Cerebellar cortex (tissue), 1 donor: ENCODE measurements at regions not wholly inside any gene's neighbourhood (a gene's known extent, or its start where the extent isn't known, plus 50 kb on each side); places are given as distances from the start of the nearest gene placed in this dataset.
A peak's percentile ranks its signal among the peaks of the same experiment; 100 is the strongest.

Experiments
- DNase-seq: peaks from one replicate; pipeline ENCODE4 v3.0.0-alpha.2; 2015; ENCODE audit warnings: low spot score

DNA sequence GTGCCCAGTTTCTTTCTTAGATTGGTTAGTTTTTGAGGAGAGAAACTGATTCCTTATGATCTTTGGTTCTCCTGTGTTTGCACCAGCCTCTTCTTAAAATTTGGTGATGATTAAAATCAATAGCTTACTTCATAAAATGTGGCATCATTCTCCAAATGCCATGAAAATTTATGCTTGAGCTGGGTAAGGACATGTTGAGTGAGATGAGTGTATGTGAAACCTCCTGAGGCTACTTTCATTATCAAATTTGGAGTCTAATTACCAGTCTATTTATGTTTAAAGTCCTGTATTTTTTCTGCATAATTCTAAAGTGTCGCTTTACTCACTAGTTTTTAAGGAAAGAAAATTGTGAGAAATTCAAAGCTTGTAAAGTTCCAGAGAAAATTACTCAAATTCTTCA is 102.1 kb downstream of the DIPK2A start:
- no peak for DNase-seq

DNA sequence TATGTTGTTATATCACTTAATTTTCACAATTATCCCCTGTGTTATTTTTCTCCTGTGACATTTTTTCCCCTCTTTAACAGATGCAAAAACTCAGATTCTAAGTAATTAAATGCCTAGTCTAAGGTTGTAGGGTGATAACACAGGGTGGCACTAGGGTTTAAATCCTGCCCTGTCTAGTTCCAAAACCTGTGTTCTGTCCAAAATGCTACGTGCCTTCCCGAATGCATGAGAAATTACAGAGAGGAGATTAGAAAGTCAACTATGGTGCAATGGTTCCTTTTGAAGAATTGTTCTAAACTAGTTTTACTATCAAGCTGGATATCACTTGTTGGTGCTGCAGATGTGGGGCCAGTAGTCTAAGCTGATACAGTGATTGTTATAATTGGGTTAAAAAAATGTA is 108.0 kb downstream of the DIPK2A start:
- DNase-seq: no peak

DNA sequence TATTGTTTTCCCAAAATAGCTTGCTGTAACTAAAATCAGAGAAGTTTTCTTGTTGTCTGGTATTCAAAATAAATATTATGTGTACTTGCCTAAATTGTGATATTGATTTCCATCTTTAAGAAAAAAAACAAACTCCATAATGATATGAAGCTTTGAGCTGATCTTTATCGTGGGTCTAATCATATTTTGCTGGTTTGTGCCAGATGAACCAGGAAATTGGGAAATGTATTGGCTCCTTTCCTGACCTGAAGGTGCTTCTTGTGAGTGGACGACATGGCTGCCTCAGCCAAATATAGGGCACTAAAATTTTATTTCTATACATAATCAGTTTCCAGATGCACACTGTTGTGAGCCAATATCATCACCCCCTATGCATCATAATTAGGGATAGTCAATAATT is 113.3 kb downstream of the DIPK2A start:
- no peak for DNase-seq

DNA sequence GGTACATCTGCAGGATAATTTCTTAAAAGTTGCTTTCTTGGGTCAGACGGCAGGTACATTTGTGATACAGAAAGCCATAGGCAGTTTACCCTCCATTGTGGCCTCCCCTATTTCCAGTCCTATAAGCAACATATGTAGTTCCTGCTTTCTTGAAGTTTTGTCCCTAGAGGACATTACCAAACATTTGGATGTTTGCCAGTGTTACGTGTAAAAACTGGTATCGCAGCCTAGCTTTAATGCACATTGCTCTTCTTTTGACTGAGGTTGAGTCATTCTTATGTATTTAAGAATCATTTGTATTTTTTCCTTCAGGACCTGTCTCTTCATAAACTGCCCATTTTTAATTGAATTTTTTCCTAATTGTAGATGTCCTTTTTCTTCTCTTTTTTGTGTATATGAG is 114.3 kb downstream of the DIPK2A start:
- DNase-seq: no peak

DNA sequence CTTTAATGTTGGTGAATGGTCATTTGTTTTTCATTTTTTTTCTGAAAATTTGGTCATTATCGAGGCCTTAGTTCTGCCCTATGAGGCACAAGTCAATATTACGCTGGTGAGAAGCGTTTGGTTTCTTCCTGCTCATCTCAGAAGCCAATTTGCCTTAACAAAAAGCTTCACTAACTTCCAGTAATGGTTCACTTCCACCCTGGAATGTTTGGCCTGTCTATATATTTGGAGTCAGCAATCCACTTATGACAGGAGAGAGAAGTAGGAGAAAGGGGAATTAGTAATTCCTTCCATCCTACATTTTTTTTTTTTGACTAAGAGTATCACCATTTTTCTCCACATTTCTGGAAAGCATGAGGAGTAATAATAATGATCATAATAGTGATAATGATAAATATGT is 124.4 kb downstream of the DIPK2A start:
- DNase-seq: no peak

DNA sequence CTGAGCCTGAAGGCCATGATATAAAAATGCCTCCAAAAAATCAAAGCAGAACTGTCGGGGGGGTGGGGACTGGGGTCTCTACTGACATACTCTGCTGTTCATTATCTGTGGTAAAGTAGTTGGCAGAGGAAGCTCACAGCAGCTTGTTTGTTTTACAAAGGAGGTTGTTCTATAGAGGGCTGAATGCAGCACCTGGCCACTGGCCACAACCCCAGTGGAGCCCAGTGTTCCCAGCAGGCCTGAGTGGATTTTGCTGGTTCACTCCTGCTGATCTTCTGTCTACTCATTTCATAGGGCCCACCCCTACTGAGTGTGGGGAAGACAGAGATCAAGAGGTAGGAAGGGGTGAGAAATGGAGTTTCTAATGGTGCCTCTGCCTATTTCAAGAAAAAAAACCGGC is 125.5 kb downstream of the DIPK2A start:
- peak; percentile 32 for DNase-seq

DNA sequence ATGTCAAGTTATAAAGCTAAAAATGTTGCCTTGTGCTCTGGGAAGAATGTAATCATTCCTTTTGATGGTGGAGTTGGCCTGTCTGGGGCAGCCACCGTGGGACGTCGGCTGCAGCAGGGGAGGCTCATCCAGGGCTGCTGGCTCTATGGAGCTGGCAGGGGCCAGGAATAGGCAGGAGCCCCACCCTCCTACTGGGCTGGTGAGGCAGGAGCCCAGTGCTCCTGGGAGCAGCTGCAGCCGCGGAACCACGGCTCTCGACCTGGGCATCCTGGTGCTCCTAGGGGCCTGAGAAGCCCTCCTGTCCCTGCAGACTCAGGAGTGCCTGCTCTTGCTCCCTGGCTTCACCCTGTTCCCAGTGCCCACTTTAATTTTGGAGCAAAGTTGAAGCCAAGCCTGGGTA is 127.1 kb downstream of the DIPK2A start:
- no peak for DNase-seq

DNA sequence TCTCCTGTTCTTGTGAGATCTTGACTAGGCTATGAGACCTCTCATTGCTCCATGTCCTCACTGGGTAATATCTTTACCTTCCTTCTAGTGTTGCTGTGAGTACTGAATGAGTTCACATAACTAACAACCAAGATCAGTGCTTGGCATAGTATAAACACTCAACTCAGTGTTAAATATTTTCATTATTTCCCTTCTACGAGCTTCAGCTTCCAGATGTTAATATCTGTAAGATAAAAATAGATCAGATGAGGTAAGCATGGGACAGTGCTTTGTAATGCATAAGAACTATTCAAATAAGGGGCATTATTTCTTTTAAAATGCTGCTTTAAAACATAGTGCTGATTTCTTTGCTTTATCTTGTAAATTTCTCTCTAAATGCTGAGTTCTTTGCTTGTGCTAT is 130.8 kb downstream of the DIPK2A start:
- DNase-seq: no peak

DNA sequence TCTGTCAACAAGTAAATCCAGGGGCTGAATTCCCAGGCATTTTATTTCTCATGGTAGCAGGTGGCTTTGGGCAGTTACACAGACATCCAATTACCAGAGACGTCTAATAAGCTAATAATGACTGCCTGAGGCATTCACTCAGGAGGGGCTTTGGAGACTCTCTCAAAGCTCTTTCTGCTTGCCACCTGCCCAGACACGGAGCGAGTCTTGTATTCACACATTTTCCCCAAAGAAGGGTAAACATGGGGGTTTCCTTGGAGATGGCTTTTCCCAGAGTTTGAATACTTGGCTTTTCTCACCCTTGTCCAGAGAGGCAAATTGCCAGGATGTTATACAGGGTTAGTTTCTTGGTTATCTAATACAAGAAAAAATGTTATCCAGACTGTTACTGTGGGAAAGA is 132.6 kb downstream of the DIPK2A start:
- DNase-seq: peak; percentile 56

DNA sequence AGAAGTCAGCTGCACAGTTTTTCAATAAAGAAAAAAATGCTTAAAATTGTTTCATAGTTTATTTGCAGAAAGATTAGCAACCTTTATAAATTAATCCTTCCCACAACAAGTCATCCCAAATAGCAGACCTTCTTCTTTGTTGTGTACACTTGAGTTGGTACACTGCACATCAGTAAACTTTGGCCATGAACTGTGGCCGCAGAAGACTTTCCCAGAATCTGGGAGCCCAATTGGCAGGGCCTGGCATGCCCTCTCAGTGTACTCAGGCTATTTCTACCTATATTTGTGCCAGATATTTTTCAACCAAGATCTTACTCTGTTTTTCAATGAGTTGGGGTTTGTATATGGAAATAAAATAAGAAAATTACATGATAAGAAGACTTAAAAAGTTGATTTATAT is 133.1 kb downstream of the DIPK2A start:
- no peak for DNase-seq

DNA sequence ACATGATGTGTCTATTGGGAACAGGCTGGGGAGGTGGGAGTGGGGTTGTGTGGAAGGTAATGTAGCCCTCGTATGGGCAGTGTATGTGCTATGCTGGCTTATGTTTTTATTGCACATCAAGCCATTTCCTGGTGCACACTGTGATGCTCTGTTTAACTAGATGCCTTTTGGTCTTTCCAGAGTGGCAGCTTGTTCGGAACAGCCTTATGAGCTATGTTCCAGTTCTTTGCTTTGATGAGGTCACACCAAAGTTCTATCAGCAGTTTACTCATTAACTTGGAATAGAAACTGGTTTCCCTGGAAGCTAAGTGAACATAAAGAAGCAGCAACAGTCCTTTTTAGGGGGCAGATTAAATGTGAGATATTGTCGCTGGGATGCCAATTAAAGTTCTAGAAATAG is 133.9 kb downstream of the DIPK2A start:
- no peak for DNase-seq

DNA sequence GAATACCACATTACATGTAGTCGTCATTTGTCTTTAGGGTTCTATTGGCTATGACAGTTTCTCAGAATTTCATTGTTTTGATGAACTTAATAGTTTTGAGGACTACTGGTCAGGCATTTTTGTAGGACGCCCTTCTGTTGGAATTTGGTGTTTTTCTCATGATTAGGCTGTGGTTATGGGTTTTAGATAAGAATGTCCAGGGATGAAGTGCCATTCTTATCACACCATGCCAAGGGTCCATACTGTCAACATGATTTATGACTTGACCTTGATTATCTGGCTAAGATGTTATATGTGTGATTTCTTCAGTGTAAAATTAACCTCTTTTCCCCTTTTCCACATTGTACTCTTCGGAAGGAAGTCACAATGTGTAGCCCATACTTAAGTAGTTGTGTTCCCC is 135.3 kb downstream of the DIPK2A start:
- DNase-seq: no peak

DNA sequence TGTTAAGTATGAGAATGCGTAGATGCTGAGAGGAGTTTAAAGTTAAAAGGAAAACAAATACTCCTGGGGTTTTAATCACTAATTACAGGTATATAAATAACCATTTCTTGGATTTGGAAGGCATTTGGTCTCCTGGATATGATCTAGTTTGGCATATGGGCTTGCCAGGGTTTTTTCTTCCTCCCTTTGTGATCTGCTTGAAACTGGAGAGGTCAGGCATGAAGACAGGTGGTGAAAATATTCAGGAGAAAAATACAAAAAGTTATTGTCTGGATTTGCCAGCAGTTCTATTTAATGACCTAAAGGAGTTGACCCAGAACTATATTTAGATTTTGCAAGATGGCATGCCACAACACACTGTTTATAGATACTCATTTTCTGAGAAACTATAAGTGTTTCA is 136.3 kb downstream of the DIPK2A start:
- peak; percentile 95 for DNase-seq

DNA sequence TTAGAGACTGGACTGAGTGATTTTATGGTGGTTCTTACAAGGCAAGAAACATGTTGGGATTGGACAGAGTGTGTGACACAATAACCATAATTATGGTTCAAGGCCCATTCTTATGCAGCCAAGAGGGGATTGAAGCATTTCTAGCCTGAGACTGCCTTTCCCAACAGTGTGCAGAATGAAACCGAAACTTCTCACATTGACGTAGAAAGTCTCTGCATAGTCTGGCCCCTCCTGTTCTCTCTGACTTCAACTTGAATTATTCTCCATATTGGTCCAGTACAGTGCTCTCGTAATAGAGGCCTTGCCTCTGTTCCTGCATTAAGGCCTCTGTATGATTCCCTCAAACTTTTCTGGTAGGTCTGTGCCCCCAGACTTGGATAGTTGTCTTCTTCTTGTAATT is 138.3 kb downstream of the DIPK2A start:
- no peak for DNase-seq

DNA sequence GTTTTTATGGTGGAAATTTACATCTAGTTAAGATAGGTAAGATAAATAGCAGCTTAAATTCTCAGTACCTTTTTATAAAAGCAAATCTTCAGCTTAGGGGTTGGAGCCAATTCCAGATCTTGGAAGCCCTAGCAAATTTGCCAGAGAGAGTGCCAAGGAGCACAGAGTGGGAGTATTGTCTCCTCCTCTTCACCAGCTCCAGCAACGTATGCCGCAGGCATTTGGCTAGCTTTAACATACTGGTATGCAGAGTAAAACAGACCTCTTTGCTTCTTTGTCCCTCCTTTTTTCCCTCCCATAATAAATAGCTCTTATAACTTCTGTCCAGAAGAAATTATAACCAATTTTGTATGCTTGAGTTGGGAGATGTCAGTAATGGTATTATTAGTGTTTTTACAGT is 140.4 kb downstream of the DIPK2A start:
- peak; percentile 80 for DNase-seq

DNA sequence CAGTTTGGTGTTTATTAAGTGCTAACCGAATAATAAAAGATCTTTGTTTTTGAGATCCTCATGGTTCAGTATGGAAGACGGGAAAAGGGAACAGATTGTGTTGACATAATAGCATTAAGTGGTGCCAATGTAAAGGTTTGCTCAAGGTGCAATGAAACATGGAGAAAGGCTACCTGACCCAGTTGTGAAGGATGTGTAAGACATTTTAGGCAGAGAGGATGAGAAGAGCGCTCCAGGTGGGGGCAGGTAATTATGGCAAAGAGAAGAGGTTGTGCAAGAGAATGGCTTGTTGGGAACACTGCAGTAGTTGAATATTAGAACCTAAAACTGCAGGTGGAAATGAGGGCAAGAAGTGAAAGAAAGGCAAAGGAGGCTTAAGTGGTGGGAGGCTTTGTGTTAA is 140.8 kb downstream of the DIPK2A start:
- peak; percentile 65 for DNase-seq

DNA sequence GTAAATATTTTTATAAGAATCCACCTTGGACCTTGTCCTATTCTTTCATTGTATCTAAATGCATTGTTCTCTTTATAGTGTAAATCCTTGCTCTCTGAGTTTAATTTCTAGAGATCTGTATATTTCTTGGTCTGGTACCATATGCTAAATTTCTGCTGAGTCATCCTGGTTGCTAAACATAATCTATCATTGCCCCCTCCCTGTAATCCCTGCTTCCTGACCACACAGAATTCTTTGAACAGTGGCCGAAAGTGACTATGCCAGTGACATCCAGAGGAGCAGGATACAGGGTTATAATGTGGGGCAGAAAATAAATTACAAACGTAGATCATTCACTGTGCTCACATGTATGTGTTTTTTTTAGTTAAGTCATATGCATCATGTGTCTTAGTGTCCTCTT is 143.1 kb downstream of the DIPK2A start:
- DNase-seq: no peak

DNA sequence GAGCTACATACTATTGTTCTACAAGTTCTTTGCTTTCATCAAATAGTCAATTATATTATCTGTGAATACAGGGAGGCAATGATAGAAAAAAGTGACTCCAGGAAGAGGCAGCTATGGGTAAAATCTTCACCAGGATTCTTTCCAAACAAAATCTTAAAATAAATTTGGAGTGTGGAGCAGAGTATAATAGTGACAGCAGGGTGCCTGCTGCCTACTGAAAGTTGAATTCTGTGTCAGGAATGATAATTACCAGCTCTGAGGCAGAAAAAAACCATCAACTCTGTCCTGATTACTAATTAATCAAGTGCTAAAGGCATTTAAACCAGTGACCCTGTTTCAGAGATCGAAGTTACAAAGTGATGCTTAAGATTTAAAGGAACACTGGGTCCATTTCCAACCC is 148.0 kb downstream of the DIPK2A start:
- DNase-seq: peak; percentile 62

DNA sequence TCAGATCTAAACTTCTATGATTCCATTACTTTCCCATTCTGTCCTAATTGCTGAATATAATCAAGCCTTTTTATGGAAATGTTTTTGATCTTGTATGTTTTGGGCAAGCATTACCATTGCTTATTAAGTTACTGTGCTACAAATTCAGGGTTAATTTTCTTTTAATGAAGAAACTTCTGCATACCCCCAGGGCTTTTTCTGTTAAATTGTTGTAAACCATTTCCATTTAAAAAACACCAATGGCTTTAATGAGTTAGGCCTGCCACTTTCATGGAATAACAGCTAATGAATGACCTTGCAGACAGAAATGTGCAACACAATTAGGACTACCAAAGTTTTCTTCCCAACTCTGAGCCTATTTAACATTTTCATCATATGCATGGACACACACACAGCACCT is 150.0 kb downstream of the DIPK2A start:
- no peak for DNase-seq

DNA sequence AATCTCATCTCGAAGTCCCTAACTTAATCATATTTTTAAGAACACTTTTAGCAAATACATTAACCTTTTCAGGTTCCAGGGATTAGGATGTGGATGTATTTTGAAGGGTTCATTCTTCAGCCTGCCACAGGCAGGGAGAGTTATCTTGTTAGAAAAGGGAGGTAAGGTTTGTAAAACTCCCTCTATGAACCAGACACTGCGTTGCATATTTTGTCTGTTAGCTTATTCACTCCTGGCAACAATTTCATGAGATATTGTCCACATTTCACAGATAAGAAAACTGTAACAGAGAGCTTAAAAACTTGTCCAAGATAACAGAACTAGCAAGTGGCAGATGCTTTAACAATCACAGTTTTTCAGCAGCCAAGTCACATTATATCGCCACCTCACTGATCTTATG is 155.4 kb downstream of the DIPK2A start:
- DNase-seq: no peak

DNA sequence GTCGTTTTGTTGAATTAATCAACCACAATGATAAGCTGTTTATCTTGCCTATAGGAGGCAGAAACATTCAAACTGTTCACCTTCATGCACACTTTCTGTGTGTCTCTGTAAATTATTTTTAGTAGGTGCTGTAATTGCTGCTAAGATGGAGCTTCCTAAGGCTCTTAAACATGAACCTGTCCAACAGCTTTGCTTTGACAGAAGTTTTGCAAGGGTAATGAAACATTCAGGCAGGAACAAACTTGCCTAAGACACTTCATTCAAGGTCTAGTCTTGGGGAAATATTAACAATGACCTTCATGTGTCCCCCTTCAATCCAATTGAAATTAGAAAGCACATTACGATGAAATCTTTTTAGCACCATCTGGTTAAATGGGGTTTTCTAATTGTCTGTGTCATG is 156.1 kb downstream of the DIPK2A start:
- DNase-seq: no peak

DNA sequence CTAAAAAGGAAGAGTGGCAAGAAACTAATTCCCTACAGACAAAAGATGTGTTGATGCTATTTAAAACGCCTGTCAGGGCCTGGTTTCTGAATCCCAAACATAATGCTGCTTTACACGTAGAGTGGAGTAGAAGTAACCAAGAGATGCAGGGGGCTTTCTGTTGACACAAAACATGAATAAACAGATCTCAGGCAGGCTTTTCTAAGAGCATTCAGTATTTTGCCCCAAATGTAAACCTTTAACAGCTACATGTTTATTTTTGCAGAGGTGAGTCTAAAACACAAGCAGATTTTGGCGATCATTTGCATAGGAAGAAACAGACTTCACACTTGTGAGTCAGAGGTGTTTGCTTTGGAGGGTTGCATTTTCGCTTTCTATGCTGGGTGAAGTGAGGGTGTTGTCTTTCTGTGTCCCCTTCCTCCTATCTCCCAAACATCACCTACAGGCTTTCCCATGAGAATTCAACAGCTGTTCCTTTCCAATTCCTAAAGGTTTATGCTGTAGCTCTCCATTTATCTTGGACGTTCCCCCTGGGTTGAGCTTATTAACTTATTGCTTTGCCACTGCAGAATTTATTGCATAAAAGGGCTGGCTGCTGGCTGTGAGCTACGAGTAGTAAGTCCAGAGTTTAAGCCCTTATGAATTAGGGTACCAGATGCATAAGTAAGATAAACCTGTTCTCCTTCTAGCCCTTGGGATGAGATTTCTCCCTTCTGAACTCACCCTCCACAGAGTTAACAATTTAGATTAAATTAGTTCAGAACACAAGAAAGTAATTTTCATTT is 156.7 kb downstream of the DIPK2A start:
- peak; percentile 62 for DNase-seq

DNA sequence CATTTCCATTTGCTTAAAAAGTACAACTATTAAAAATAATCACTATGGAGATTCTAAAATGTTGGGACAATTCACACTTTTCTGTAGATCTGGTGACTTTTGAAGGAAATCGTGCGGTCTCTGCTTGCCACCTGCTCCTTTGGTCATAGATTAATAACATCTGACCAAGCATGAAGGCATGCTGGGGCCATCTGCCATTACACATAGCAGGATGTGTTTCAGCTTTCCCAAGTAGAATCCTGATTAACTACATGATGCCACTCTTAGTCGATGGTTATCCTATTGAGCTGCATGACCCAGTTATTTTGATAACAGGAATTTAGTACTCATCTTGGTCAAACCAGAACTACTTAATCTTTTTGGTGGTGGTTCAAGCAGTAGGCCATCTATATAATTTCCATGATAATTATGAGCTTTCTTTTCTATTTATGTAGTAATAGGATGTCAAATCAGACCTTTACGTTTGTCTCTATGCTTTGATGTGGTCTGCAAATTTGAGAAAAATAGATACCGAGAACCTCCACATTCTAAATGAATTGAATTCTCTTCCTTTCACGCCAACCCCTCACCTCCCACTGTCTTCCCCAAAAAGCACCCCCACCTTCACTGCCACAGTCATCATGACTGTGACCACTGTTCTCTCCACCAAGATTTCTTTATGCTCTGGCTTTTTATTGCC is 158.1 kb downstream of the DIPK2A start:
- peak; percentile 97 for DNase-seq

DNA sequence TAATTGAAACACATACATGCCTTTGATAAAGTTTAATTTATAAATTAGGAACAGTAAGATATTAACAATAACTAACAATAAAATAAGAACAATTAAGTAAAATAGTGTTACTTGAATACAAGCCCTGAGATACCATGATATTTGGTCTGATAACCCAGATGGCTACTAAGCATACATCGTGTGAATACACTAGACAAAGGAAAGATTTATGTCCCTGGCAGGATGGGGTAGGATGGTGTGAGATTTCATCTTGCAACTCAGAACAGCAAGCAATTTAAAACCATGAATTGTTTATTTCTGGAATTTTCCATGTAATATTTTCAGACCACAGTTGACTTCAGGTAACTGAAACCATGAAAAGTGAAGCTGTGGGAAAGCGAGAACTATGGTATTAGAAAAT is 169.5 kb downstream of the DIPK2A start:
- no peak for DNase-seq
